CD14-positive monocyte (primary cell): ENCODE measurements at regions not wholly inside any gene's neighbourhood (a gene's known extent, or its start where the extent isn't known, plus 50 kb on each side); places are given as distances from the start of the nearest gene placed in this dataset.

Experiments
- DNase-seq, 3 donors: peaks; one replicate each; pipeline ENCODE4 v3.0.0-alpha.2; 2011 to 2022
- H2AFZ ChIP-seq: 2 replicates; pipeline ENCODE4 v1.6.0; 2012; ENCODE audit warnings: mild to moderate bottlenecking, low read depth, low read length, inconsistent platforms; ENCODE audit not compliant: insufficient read depth, poor library complexity, severe bottlenecking
- H3K27ac ChIP-seq, 2 donors: 1 replicate in 1 of 2; 2 replicates in 1 of 2; pipeline ENCODE4 v1.5.1; 2012 to 2013; ENCODE audit warnings: low read length in 2 of 2, control low read depth in 1 of 2, inconsistent platforms in 1 of 2, low read depth in 1 of 2, mild to moderate bottlenecking in 1 of 2
- H3K27me3 ChIP-seq, 2 donors: one replicate each; pipeline versions ENCODE4 v1.6.0 to v1.6.1; 2011 to 2013; ENCODE audit warnings: low read length in 2 of 2; ENCODE audit not compliant: control insufficient read depth in 2 of 2, insufficient read depth in 2 of 2
- H3K36me3 ChIP-seq, 2 donors: replicated peaks in 1 of 2; 1 replicate in 1 of 2; 2 replicates in 1 of 2; pipeline versions ENCODE4 v1.5.1 to v1.6.1; 2012 to 2013; ENCODE audit warnings: low read length in 2 of 2, control low read depth in 1 of 2, inconsistent platforms in 1 of 2, mild to moderate bottlenecking in 1 of 2; ENCODE audit not compliant: insufficient read depth in 2 of 2, control insufficient read depth in 1 of 2
- H3K4me1 ChIP-seq, 2 donors: 1 replicate in 1 of 2; 2 replicates in 1 of 2; pipeline versions ENCODE4 v1.5.1 to v1.6.1; 2012 to 2013; ENCODE audit warnings: low read length in 2 of 2, control low read depth in 1 of 2, inconsistent platforms in 1 of 2, mild to moderate bottlenecking in 1 of 2, moderate library complexity in 1 of 2; ENCODE audit not compliant: insufficient read depth in 2 of 2, control insufficient read depth in 1 of 2
- H3K4me2 ChIP-seq: replicated peaks from 2 replicates; pipeline ENCODE3; 2012; ENCODE audit warnings: low read length, moderate library complexity, mild to moderate bottlenecking; ENCODE audit not compliant: poor library complexity, severe bottlenecking; ENCODE audit errors: extremely low read depth
- H3K4me3 ChIP-seq, 3 experiments: fragments of 200-600 bp in 1 of 3; sonication (generic) in 1 of 3; replicated peaks in 1 of 3; 1 replicate in 2 of 3; 2 replicates in 1 of 3; pipeline ENCODE4 v1.5.1; 2011 to 2013; ENCODE audit warnings: low read length in 3 of 3, mild to moderate bottlenecking in 3 of 3, control low read depth in 2 of 3, low read depth in 2 of 3, inconsistent platforms in 1 of 3, moderate library complexity in 1 of 3
- H3K79me2 ChIP-seq: 2 replicates; pipeline ENCODE4 v1.6.0; 2012; ENCODE audit warnings: mild to moderate bottlenecking, control low read depth, inconsistent platforms, low read length, moderate library complexity; ENCODE audit not compliant: insufficient read depth
- H3K9ac ChIP-seq: 2 replicates; pipeline ENCODE4 v1.6.0; 2017; ENCODE audit warnings: low read length, mild to moderate bottlenecking; ENCODE audit not compliant: insufficient read depth, poor library complexity, severe bottlenecking
- H3K9me3 ChIP-seq, 2 donors: replicated peaks in 1 of 2; 1 replicate in 1 of 2; 2 replicates in 1 of 2; pipeline versions ENCODE4 v1.5.1 to v1.6.1; 2012 to 2013; ENCODE audit warnings: low read length in 2 of 2, control low read depth in 1 of 2; ENCODE audit not compliant: control insufficient read depth in 1 of 2, insufficient read depth in 1 of 2
- H4K20me1 ChIP-seq: 2 replicates; pipeline ENCODE4 v1.6.0; 2012; ENCODE audit warnings: mild to moderate bottlenecking, low read length, control low read depth, moderate library complexity; ENCODE audit not compliant: insufficient read depth
- H3K27ac Mint-ChIP-seq, 7 donors: one replicate each; pipeline ENCODE4 v1.8.0; 2020; ENCODE audit warnings: mild to moderate bottlenecking in 7 of 7, mixed read lengths in 7 of 7, moderate library complexity in 6 of 7, inconsistent platforms in 2 of 7
- H3K27me3 Mint-ChIP-seq, 3 donors: one replicate each; pipeline ENCODE4 v1.8.0; 2021 to 2022; ENCODE audit warnings: low read depth in 3 of 3, mild to moderate bottlenecking in 3 of 3, mixed read lengths in 3 of 3, moderate library complexity in 3 of 3, inconsistent platforms in 1 of 3
- H3K36me3 Mint-ChIP-seq, 2 donors: one replicate each; pipeline ENCODE4 v1.8.0; 2020; ENCODE audit warnings: mixed read lengths in 2 of 2, inconsistent platforms in 1 of 2, mild to moderate bottlenecking in 1 of 2
- H3K4me1 Mint-ChIP-seq: one replicate; pipeline ENCODE4 v1.8.0; 2020; ENCODE audit warnings: mild to moderate bottlenecking, mixed read lengths
- H3K4me3 Mint-ChIP-seq, 2 donors: one replicate each; pipeline ENCODE4 v1.8.0; 2020; ENCODE audit warnings: mild to moderate bottlenecking in 2 of 2, mixed read lengths in 2 of 2, moderate library complexity in 1 of 2
- H3K9me3 Mint-ChIP-seq, 7 donors: one replicate each; pipeline ENCODE4 v1.8.0; 2020 to 2022; ENCODE audit warnings: mixed read lengths in 7 of 7, mild to moderate bottlenecking in 6 of 7, moderate library complexity in 6 of 7, inconsistent platforms in 2 of 7
- CTCF ChIP-seq: fragments of 200-600 bp; IDR thresholded peaks from one replicate; pipeline ENCODE4 v1.8.0; 2022; ENCODE audit warnings: antibody characterized with exemption, mild to moderate bottlenecking
- WGBS: methylation state at CpG from one replicate; pipeline ENCODE4 v1.1.5; 2013; ENCODE audit warnings: missing lambda C conversion rate; ENCODE audit not compliant: insufficient coverage; 5-methylcytosine and 5-hydroxymethylcytosine counted together
- intact Hi-C, 2 donors: fragments of 100-400 bp; cut with micrococcal nuclease; formaldehyde crosslinking; loops; one replicate each; pipeline versions ENCODE4 v1.15.0 to v1.15.1; 2023

- no peak overlapping the region for H2AFZ ChIP-seq
- no peaks in the 10 kb centered on the region for H3K27me3 ChIP-seq
- Mint-ChIP-seq H3K27me3 (peaks cover 0 to 4% (median 4%) of the 10 kb centered on the region in 3 donors), H3K4me1 (no peaks in the 10 kb centered on the region), H3K27ac (no peak overlapping the region), H3K36me3 (no peaks in the 10 kb centered on the region), H3K9me3 (peaks cover 0 to 6% (median 0%) of the 10 kb centered on the region in 7 donors), H3K4me3 (no peak overlapping the region)
- DNase-seq: no peak
- WGBS: 75% methylated on average over 5 of the region's 9 CpGs
- H3K4me3 ChIP-seq: no peak overlapping the region
- H3K9ac ChIP-seq: no peak overlapping the region
- H3K79me2 ChIP-seq: no peaks in the 10 kb centered on the region
- H3K9me3 ChIP-seq: no peaks in the 10 kb centered on the region
- H4K20me1 ChIP-seq: no peaks in the 10 kb centered on the region
- no peaks in the 10 kb centered on the region for H3K4me1 ChIP-seq
- no peak overlapping the region for H3K4me2 ChIP-seq
- H3K27ac ChIP-seq: no peak overlapping the region
- intact Hi-C loops: no loop called here
- no peak for TF ChIP-seq CTCF
- no peaks in the 10 kb centered on the region for H3K36me3 ChIP-seq
Observed at GRCh38 chr11:70546191-70546940, 148.0 kb downstream of the CTTN start.

GRCh38 chr11:70547386-70547785, 149.1 kb downstream of the CTTN start:
- WGBS: 96% methylated on average over 4 of the region's 7 CpGs
- no peaks in the 10 kb centered on the region for H3K79me2 ChIP-seq
- no peak overlapping the region for H3K27ac ChIP-seq
- no peaks in the 10 kb centered on the region for H3K4me1 ChIP-seq
- intact Hi-C loops: no loop called here
- H3K9me3 Mint-ChIP-seq: no peaks in the 10 kb centered on the region
- H3K36me3 ChIP-seq: no peaks in the 10 kb centered on the region
- peaks cover 0 to 6% (median 4%) of the 10 kb centered on the region in 3 donors for H3K27me3 Mint-ChIP-seq
- no peak overlapping the region for H3K27ac Mint-ChIP-seq
- no peaks in the 10 kb centered on the region for H3K27me3 ChIP-seq
- no peaks in the 10 kb centered on the region for H4K20me1 ChIP-seq
- no peak for TF ChIP-seq CTCF
- no peak overlapping the region for H3K4me3 Mint-ChIP-seq
- no peak for DNase-seq
- H3K4me2 ChIP-seq: no peak overlapping the region
- no peak overlapping the region for H3K9ac ChIP-seq
- H3K9me3 ChIP-seq: no peaks in the 10 kb centered on the region
- H2AFZ ChIP-seq: no peak overlapping the region
- no peaks in the 10 kb centered on the region for H3K36me3 Mint-ChIP-seq
- H3K4me3 ChIP-seq: no peak overlapping the region
- H3K4me1 Mint-ChIP-seq: no peaks in the 10 kb centered on the region
